Muscle of leg (tissue), 3 donors: ENCODE measurements at regions not wholly inside any gene's neighbourhood (a gene's known extent, or its start where the extent isn't known, plus 50 kb on each side); places are given as distances from the start of the nearest gene placed in this dataset.
"Not testable (repeated sequence)": the region's sequence is repeated elsewhere in the genome, so short reads cannot be mapped to it uniquely, and the experiment has no call there.

Experiments used
- DNase-seq: peaks from one replicate; pipeline ENCODE4 v3.0.0; 2013
- H3K27ac ChIP-seq: one replicate; pipeline ENCODE4 v1.5.1; 2013; ENCODE audit warnings: mild to moderate bottlenecking, low read length, control low read depth
- H3K27me3 ChIP-seq: one replicate; pipeline ENCODE4 v1.6.1; 2013; ENCODE audit warnings: low read length; ENCODE audit not compliant: control insufficient read depth, insufficient read depth
- H3K36me3 ChIP-seq: one replicate; pipeline ENCODE4 v1.6.1; 2013; ENCODE audit warnings: low read length; ENCODE audit not compliant: control insufficient read depth, insufficient read depth
- H3K4me1 ChIP-seq: one replicate; pipeline ENCODE4 v1.6.1; 2013; ENCODE audit warnings: low read length; ENCODE audit not compliant: control insufficient read depth, insufficient read depth
- H3K4me3 ChIP-seq: one replicate; pipeline ENCODE4 v1.5.1; 2013; ENCODE audit warnings: low read length, control low read depth
- H3K9me3 ChIP-seq: replicated peaks from 2 replicates; pipeline ENCODE4 v1.6.1; 2013; ENCODE audit warnings: low read depth, low read length; ENCODE audit not compliant: control insufficient read depth
- WGBS: methylation state at CpG from one replicate; pipeline ENCODE4 v1.1.5; 2013; ENCODE audit warnings: missing lambda C conversion rate; ENCODE audit not compliant: insufficient coverage; 5-methylcytosine and 5-hydroxymethylcytosine counted together

DNA sequence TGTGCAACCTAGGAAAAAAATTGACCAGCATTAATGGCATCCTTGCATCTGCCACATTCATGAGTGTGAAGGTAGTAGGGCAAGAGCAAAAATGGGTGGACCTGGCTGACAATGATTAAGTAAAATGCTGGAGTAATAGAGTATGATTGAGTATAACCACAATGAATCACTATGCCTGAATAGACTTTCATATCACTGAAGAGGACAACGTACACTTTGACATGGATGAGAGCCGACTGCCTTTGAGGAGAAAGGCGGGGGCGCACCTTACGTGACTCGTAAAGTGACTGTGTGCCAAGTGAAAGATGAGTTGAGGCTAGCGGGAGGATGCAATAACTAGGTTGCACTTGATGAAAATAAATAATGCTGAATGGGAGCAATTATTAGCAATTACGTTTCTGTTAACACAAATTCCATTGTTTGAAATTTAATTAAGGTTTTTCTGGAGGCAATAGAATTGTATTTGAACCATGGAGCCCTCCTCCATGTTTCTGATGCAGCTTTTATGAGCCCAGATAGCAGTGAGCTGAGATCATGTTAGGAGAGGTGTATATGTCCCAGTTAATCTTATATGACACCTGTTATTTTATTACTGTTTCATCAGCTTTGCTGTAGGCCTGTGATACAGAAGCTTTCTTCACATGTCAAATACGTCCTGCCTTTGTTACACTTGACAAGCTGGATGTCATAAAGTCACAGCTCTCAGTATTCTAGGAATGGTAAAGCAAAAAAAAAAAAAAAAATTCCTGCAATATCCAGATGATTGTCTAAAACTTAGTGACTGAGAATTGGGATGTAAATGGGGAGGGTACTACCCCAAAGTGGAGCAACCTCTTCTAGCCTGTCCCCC lies 596.5 kb downstream of the NXPH1 start:
- H3K4me1 ChIP-seq: no peaks in the 10 kb centered on the region
- no peak for DNase-seq
- no peak overlapping the region for H3K4me3 ChIP-seq
- no peaks in the 10 kb centered on the region for H3K36me3 ChIP-seq
- H3K27me3 ChIP-seq: no peaks in the 10 kb centered on the region
- H3K9me3 ChIP-seq: no peaks in the 10 kb centered on the region
- no peak overlapping the region for H3K27ac ChIP-seq
- WGBS: 85% methylated on average over 7 of the region's 9 CpGs

DNA sequence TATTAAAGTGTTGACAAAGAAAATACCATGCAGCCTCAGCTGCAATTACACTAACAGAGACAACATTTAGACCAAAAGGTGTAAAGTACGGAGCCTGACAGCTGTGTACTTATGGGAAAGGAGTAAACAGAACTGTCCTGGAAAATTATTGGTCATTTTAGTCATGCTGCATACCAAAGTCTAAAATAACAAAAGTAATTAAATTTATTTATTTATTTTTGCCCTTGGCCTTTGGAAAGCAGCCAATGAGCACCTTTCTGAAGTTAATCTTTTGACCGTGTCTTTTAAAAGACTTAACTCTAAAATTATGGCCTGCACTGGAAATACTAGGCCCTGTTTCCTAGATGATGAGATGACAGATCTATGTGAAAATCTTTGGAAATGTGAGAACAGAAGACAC lies 597.6 kb downstream of the NXPH1 start:
- no peak for DNase-seq
- no peaks in the 10 kb centered on the region for H3K4me1 ChIP-seq
- H3K9me3 ChIP-seq: no peaks in the 10 kb centered on the region
- no peak overlapping the region for H3K27ac ChIP-seq
- no CpG with 5 or more reads among the region's 2 CpGs for WGBS
- H3K4me3 ChIP-seq: no peak overlapping the region
- no peaks in the 10 kb centered on the region for H3K36me3 ChIP-seq
- H3K27me3 ChIP-seq: no peaks in the 10 kb centered on the region

DNA sequence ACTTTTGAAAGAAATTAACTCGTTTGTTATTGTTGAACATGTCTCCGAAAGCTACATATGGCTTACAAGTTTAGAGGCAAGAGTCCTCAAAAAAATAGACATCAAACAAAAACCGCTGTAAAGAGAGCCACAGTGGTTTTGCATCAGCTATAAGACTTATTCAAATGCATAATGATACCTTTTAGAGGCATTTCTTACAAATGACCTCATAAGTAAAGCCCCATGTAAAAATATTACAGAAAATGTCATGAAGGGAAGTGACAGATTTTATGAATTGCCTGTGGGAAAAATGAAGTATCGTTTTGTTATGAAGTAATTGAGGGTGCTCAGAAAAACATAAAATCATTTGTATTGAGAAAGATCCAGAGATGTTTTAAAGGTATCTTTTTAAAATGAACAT lies 598.0 kb downstream of the NXPH1 start:
- WGBS: no CpG with 5 or more reads among the region's 4 CpGs
- H3K27ac ChIP-seq: no peak overlapping the region
- no peak for DNase-seq

DNA sequence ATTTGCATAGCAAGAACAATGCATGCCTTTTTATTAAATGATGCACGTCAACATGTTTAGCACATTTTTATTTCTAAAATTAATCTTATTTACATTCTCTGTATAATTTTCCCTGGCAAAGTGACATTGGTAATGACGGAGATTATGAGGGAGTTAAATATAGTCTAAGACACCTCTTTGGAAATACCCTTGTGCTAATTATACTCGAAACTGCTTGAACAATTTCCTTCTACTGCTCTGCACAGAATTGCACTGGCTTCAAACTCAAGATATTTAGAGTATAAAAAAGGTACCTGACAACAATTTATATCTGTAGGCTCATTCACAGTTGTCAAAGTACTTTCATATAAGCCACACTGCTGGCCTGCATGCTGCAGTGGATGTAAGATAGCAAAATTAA lies 602.7 kb downstream of the NXPH1 start:
- H3K36me3 ChIP-seq: no peaks in the 10 kb centered on the region
- no peaks in the 10 kb centered on the region for H3K9me3 ChIP-seq
- WGBS: no CpG with 5 or more reads among the region's 3 CpGs
- no peaks in the 10 kb centered on the region for H3K27me3 ChIP-seq
- no peak for DNase-seq
- H3K4me3 ChIP-seq: no peak overlapping the region
- no peaks in the 10 kb centered on the region for H3K4me1 ChIP-seq
- no peak overlapping the region for H3K27ac ChIP-seq

More for the DNA sequence above, 598.0 kb downstream of the NXPH1 start:
- Histone ChIP-seq H3K4me3 (no peak overlapping the region), H3K9me3 (no peaks in the 10 kb centered on the region), H3K36me3 (no peaks in the 10 kb centered on the region), H3K4me1 (no peaks in the 10 kb centered on the region), H3K27me3 (no peaks in the 10 kb centered on the region)

DNA sequence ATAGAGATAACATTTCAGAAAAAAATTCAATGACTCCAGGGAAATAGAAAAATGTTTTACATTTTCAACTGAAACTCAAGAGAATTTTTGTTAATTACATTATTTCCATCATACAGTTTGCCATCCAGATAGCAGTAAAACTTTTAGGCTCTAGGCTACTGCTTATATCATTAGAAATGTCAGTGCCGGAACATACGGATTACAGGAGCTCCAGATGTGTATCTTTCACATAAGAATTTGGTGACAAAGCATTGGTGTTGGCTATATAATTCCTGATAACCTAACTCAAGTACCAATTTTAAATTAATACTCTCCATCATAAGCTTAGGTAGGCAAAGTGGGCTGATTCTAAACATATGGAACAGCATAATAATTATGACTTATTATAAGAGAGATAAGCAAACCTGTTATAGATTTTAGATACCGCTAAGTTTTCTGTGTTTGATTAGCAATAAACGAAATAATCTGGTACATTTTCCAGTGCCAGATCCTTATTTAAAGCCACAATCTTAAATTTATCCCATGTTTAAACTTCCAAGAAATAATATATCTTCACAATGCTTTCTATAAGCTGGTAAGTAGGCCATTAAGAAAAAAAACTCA lies 637.9 kb downstream of the NXPH1 start:
- Histone ChIP-seq H3K9me3 (no peaks in the 10 kb centered on the region), H3K27ac (no peak overlapping the region), H3K27me3 (no peaks in the 10 kb centered on the region), H3K36me3 (no peaks in the 10 kb centered on the region), H3K4me3 (no peak overlapping the region), H3K4me1 (no peaks in the 10 kb centered on the region)
- no CpG with 5 or more reads among the region's 4 CpGs for WGBS
- DNase-seq: no peak

DNA sequence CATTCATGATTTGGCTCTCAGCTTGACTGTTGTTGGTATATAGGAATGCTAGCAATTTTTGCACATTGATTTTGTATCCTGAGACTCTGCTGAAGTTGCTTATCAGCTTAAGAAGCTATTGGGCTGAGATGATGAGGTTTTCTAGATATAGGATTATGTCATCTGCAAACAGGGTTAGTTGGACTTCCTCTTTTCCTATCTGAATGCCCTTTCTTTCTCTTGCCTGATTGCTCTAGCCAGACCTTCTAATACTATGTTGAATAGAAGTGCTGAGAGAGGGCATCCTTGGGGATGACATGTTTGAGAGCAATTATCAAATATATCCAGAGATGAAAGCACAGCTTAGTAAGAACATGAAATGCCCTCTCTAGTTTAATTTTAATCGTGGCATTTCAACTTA lies 642.4 kb downstream of the NXPH1 start:
- H3K4me1 ChIP-seq, DNase-seq, H3K9me3 ChIP-seq, H3K27me3 ChIP-seq, H3K36me3 ChIP-seq, H3K27ac ChIP-seq, H3K4me3 ChIP-seq: not testable (repeated sequence)
- WGBS: no CpG with 5 or more reads among the region's 1 CpG

DNA sequence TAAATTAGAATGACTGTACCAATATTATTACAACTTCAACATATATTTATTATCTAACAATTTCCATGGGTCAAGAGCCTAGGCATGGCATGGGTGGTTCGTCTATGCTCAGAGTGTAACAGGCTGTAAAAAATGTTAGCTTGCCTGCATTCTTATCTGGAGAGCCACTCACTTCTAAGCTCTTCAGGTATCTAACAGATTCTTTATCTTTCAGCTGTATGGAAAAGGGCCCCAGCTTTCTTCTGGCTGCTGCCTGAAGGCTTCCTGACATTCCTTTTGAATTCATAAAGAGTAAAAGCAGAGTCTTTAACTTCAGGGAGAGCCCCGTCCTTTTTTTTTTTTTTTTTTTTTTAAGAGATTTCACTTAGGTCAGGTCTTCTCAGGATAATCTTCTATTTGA lies 648.8 kb downstream of the NXPH1 start:
- Histone ChIP-seq H3K4me3 (no peak overlapping the region), H3K27ac (no peak overlapping the region), H3K4me1 (no peaks in the 10 kb centered on the region), H3K27me3 (no peaks in the 10 kb centered on the region), H3K9me3 (no peaks in the 10 kb centered on the region), H3K36me3 (no peaks in the 10 kb centered on the region)
- WGBS: no CpG with 5 or more reads among the region's 2 CpGs
- no peak for DNase-seq

DNA sequence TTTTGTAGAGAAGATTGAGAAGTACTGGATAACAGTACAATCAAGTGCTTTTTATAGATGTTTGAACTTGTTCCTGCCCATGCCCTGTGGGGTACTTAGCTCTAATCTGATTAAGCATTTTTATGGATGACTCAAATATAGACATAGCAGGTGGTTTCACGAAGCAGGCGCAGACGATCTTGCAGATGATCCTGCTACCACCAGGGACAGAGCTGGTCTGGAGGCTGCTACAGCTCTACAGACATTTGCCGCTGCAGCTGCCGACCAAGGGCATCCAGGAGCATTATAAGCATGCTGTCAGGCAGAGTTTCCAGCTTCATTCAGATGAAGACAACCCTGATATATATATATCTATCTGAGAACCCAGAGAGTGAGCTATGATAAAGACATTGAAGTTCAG lies 650.4 kb downstream of the NXPH1 start:
- H3K27ac ChIP-seq: no peak overlapping the region
- no peaks in the 10 kb centered on the region for H3K36me3 ChIP-seq
- no peak overlapping the region for H3K4me3 ChIP-seq
- H3K4me1 ChIP-seq: no peaks in the 10 kb centered on the region
- DNase-seq: no peak
- H3K27me3 ChIP-seq: no peaks in the 10 kb centered on the region
- H3K9me3 ChIP-seq: no peaks in the 10 kb centered on the region
- WGBS: 71% methylated on average over 3 of the region's 5 CpGs

DNA sequence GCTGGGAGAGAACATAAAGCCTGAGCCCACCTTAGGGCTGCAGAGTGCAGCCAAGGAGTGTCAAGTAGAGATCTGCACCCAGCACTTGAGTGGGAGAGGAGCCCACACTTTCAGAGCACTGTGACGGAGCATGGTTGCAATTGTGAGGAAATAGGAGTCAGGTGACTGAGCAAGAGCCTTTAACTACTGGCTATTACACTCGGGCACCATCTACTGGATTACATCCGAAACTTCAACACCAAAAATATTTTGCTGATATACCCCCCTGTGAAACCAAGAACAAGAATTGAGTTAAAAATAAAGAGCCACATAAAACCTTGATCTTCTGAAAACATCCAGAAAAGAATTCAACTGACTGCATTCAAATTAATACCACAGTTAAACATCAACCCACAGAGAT lies 657.9 kb downstream of the NXPH1 start:
- Histone ChIP-seq H3K27me3 (no peaks in the 10 kb centered on the region), H3K9me3 (no peaks in the 10 kb centered on the region), H3K36me3 (no peaks in the 10 kb centered on the region), H3K4me3 (no peak overlapping the region), H3K4me1 (no peaks in the 10 kb centered on the region), H3K27ac (no peak overlapping the region)
- DNase-seq: no peak
- WGBS: 100% methylated on average over 1 of the region's 3 CpGs

DNA sequence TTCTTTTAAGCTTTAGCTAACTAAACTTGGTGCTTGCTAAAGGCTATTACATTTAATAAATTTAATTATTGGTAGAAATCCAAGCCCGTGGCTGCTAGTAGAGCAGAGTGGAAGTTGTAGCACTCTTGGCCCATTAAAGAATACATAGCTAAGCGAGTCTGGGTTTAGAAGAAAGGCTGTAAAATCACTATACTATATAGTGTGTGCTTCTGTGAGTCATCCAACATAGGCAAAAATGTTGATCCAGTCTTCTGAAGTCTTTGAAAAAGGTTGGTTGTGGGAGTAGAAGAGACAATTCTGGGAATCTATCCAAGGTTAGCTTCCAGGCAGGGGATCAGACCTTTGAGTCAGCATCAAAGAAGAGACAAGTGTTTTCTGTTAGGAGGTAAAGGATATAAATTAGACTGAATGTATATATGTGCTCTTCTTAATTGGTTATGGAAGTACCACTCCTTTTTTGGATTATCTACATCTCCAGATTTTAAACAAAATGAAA lies 664.2 kb downstream of the NXPH1 start:
- no peaks in the 10 kb centered on the region for H3K36me3 ChIP-seq
- no CpG with 5 or more reads among the region's 2 CpGs for WGBS
- no peaks in the 10 kb centered on the region for H3K27me3 ChIP-seq
- H3K4me1 ChIP-seq: no peaks in the 10 kb centered on the region
- DNase-seq: no peak
- H3K27ac ChIP-seq: no peak overlapping the region
- no peaks in the 10 kb centered on the region for H3K9me3 ChIP-seq
- no peak overlapping the region for H3K4me3 ChIP-seq
